Neural progenitor cell (in vitro differentiated cells): ENCODE measurements at regions not wholly inside any gene's neighbourhood (a gene's known extent, or its start where the extent isn't known, plus 50 kb on each side); places are given as distances from the start of the nearest gene placed in this dataset.

ENCODE experiments used
- CTCF ChIP-seq: fragments of 200-600 bp; sonication (generic); IDR thresholded peaks from 2 replicates; pipeline ENCODE4 v1.5.1; 2017; ENCODE audit warnings: antibody characterized with exemption, mild to moderate bottlenecking
- EZH2 ChIP-seq: fragments of 200-600 bp; sonication (generic); IDR thresholded peaks from 2 replicates; pipeline ENCODE4 v1.6.1; 2017; ENCODE audit warnings: antibody characterized with exemption, mild to moderate bottlenecking, moderate library complexity

- TF ChIP-seq CTCF (no peak), EZH2 (no peak)
These were observed 378.7 kb upstream of the ADGRB3 start for GRCh38 chr6:68256391-68256790.
